ENCODE measurements at regions not wholly inside any gene's neighbourhood (a gene's known extent, or its start where the extent isn't known, plus 50 kb on each side); places are given as distances from the start of the nearest gene placed in this dataset.

GRCh38 chr1:198948895-198949659 lies 310.2 kb downstream of the PTPRC start:
- no peaks in the 10 kb centered on the region for H3K4me1 ChIP-seq (ENCODE audit: insufficient read depth, poor library complexity, severe bottlenecking)
- H3K4me3 ChIP-seq (ENCODE audit: severe bottlenecking), result no peak overlapping the region
- DNase-seq (ENCODE audit: low spot score) (no peak), ATAC-seq (ENCODE audit: low read depth) (no peak)
- H3K27me3 ChIP-seq (ENCODE audit: insufficient read depth, poor library complexity, severe bottlenecking), result no peaks in the 10 kb centered on the region
- TF ChIP-seq CTCF (IDR thresholded peaks at IDR 0.05; ENCODE audit: poor library complexity, severe bottlenecking), result no peak
- H3K36me3 ChIP-seq (ENCODE audit: low read depth), result no peaks in the 10 kb centered on the region
- H3K9me3 ChIP-seq (ENCODE audit: severe bottlenecking), result no peaks in the 10 kb centered on the region
- H3K27ac ChIP-seq (ENCODE audit: poor library complexity, severe bottlenecking), result no peak overlapping the region

DNA sequence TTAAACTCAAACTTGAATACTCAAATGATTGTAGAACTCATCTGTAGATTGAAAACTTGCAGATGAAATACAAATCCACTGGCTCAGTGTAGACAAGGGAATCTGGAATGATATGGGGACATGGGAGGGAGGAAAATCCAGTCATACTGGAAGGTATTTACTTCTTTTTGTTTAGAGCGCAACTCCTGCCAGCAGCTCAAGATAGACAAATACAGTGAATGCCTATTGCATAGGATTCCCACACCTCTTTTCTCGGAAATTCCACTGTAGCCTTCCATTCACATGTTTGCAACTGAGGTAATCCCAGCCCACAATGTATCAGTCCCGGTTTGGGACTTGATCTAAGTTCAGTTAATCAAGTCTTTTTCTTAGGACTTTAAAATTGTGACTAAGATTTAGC lies 311.2 kb downstream of the PTPRC start:
- H3K27ac ChIP-seq (ENCODE audit: poor library complexity, severe bottlenecking), result no peak overlapping the region
- H3K4me3 ChIP-seq (ENCODE audit: severe bottlenecking), result no peak overlapping the region
- DNase-seq (ENCODE audit: low spot score) (no peak), ATAC-seq (ENCODE audit: low read depth) (no peak)
- no peak for TF ChIP-seq CTCF (IDR thresholded peaks at IDR 0.05; ENCODE audit: poor library complexity, severe bottlenecking)
- no peaks in the 10 kb centered on the region for H3K4me1 ChIP-seq (ENCODE audit: insufficient read depth, poor library complexity, severe bottlenecking)
- H3K36me3 ChIP-seq (ENCODE audit: low read depth), result no peaks in the 10 kb centered on the region
- no peaks in the 10 kb centered on the region for H3K27me3 ChIP-seq (ENCODE audit: insufficient read depth, poor library complexity, severe bottlenecking)
- peaks cover 1% of the 10 kb centered on the region for H3K9me3 ChIP-seq (ENCODE audit: severe bottlenecking)

DNA sequence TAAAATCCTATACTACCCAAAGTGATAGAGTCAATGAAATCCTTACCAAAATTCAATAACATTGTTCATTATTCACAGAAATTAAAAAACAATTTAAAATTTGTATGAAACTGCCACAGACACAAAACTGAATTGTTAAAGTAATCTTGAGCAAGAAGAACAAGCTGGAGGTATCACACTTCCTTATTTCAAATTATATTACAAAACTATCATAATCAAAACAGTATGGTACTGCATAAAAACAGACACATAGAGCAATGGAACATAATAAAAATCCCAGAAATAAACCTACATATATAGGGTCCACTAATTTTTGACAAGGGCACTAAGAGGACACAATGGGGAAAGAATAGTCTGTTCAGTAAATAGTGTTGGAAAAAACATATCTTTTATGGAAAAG lies 316.2 kb downstream of the PTPRC start:
- Histone ChIP-seq H3K4me3 (ENCODE audit: severe bottlenecking) (no peak overlapping the region), H3K9me3 (ENCODE audit: severe bottlenecking) (peaks cover 2% of the 10 kb centered on the region), H3K4me1 (ENCODE audit: insufficient read depth, poor library complexity, severe bottlenecking) (no peaks in the 10 kb centered on the region), H3K27me3 (ENCODE audit: insufficient read depth, poor library complexity, severe bottlenecking) (no peaks in the 10 kb centered on the region), H3K36me3 (ENCODE audit: low read depth) (no peaks in the 10 kb centered on the region), H3K27ac (ENCODE audit: poor library complexity, severe bottlenecking) (no peak overlapping the region)
- no peak for DNase-seq (ENCODE audit: low spot score)
- no peak for ATAC-seq (ENCODE audit: low read depth)
- TF ChIP-seq CTCF (IDR thresholded peaks at IDR 0.05; ENCODE audit: poor library complexity, severe bottlenecking), result no peak

DNA sequence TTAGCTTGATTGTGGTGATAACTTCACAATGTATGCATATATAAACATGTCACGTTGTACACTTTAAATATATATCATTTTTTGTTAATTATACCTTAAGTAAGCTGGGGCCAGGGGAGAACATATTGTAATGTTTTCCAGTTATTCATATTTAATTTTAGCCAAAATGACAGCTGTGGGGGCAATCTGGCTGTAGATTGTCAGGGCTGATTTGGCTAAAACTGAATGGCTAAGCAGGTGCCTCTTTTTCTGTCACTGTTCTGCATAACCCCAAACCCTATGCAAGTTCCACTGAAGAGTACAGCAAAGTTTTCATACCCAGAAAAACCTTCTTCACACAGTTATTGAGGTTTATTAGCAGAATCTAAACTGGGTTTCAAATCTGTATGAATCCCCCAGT lies 318.2 kb downstream of the PTPRC start:
- no peak for TF ChIP-seq CTCF (IDR thresholded peaks at IDR 0.05; ENCODE audit: poor library complexity, severe bottlenecking)
- Histone ChIP-seq H3K27ac (ENCODE audit: poor library complexity, severe bottlenecking) (no peak overlapping the region), H3K27me3 (ENCODE audit: insufficient read depth, poor library complexity, severe bottlenecking) (no peaks in the 10 kb centered on the region), H3K9me3 (ENCODE audit: severe bottlenecking) (peaks cover 2% of the 10 kb centered on the region), H3K36me3 (ENCODE audit: low read depth) (no peaks in the 10 kb centered on the region), H3K4me3 (ENCODE audit: severe bottlenecking) (no peak overlapping the region), H3K4me1 (ENCODE audit: insufficient read depth, poor library complexity, severe bottlenecking) (no peaks in the 10 kb centered on the region)
- DNase-seq (ENCODE audit: low spot score), result no peak
- no peak for ATAC-seq (ENCODE audit: low read depth)

GRCh38 chr1:198959032-198959431 lies 320.2 kb downstream of the PTPRC start:
- no peak for TF ChIP-seq CTCF (IDR thresholded peaks at IDR 0.05; ENCODE audit: poor library complexity, severe bottlenecking)
- H3K27me3 ChIP-seq (ENCODE audit: insufficient read depth, poor library complexity, severe bottlenecking), result no peaks in the 10 kb centered on the region
- ATAC-seq (ENCODE audit: low read depth) (no peak), DNase-seq (ENCODE audit: low spot score) (no peak)
- no peak overlapping the region for H3K27ac ChIP-seq (ENCODE audit: poor library complexity, severe bottlenecking)
- H3K4me1 ChIP-seq (ENCODE audit: insufficient read depth, poor library complexity, severe bottlenecking), result no peaks in the 10 kb centered on the region
- no peaks in the 10 kb centered on the region for H3K36me3 ChIP-seq (ENCODE audit: low read depth)
- peaks cover 2% of the 10 kb centered on the region for H3K9me3 ChIP-seq (ENCODE audit: severe bottlenecking)
- no peak overlapping the region for H3K4me3 ChIP-seq (ENCODE audit: severe bottlenecking)
